ENCODE measurements at regions not wholly inside any gene's neighbourhood (a gene's known extent, or its start where the extent isn't known, plus 50 kb on each side); places are given as distances from the start of the nearest gene placed in this dataset.

DNA sequence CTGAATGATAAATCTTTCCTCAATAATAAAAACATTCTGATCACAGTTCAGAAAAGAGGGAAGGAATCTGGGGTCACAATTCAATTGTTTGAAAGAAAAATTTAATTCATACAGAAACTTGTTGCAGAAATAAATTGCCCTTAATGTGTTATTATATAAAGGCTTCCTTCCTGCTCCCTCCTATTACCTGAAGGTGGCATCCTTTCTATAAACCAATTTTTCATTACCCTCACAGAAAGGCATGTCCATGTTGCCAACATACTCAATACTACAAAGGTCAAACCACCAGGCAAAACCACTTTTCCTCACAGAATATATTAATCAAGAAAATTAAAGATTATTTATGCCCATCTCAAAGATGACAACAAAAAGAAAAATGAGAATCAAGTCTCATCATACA, 194.3 kb upstream of the CT83 start:
- Histone ChIP-seq H3K9me3 (ENCODE audit: control insufficient read depth, low read depth, low read length) (no peaks in the 10 kb centered on the region), H3K79me1 (ENCODE audit: insufficient read depth, low read depth, low read length, poor library complexity, severe bottlenecking) (no peaks in the 10 kb centered on the region), H3K23ac (ENCODE audit: insufficient read length, low read depth, low read length) (no peak overlapping the region), H3K23me2 (ENCODE audit: insufficient read length, low read depth, low read length, poor library complexity, severe bottlenecking) (no peaks in the 10 kb centered on the region), H4K20me1 (ENCODE audit: control insufficient read depth, insufficient read depth, insufficient read length) (no peaks in the 10 kb centered on the region), H3K56ac (ENCODE audit: insufficient read length, low read depth, low read length) (no peak overlapping the region), H2BK120ac (ENCODE audit: low read depth, low read length, poor library complexity, severe bottlenecking) (no peak overlapping the region), H4K5ac (ENCODE audit: insufficient read length, low read depth, low read length) (no peak overlapping the region), H2AFZ (ENCODE audit: low read length) (no peak overlapping the region), H3K14ac (ENCODE audit: insufficient read depth, low read length) (no peak overlapping the region), H3K4ac (ENCODE audit: low read depth, low read length) (no peak overlapping the region), H3K27ac (ENCODE audit: insufficient read length, low read depth, low read length) (no peak overlapping the region), H3T11ph (ENCODE audit: low read length) (no peak overlapping the region), H2BK5ac (ENCODE audit: insufficient read length, low read length) (no peak overlapping the region), H3K9ac (ENCODE audit: extremely low read depth, insufficient read length, low read length) (no peak overlapping the region), H4K91ac (ENCODE audit: insufficient read length, low read depth, low read length) (no peak overlapping the region), H3K27me3 (ENCODE audit: insufficient read depth, low read length) (no peaks in the 10 kb centered on the region), H2BK15ac (ENCODE audit: low read depth, low read length) (no peak overlapping the region), H3K18ac (ENCODE audit: insufficient read length, low read depth, low read length) (no peak overlapping the region), H3K4me2 (ENCODE audit: insufficient read depth, insufficient read length, low read length) (no peak overlapping the region), H2AK5ac (ENCODE audit: insufficient read length, low read length) (no peak overlapping the region), H3K4me1 (ENCODE audit: insufficient read depth, low read length) (no peaks in the 10 kb centered on the region), H4K8ac (replicated peaks; ENCODE audit: insufficient read length, low read depth, low read length) (no peak overlapping the region), H3K79me2 (ENCODE audit: insufficient read depth, low read length) (no peaks in the 10 kb centered on the region), H2BK12ac (ENCODE audit: insufficient read length, low read depth, low read length) (no peak overlapping the region), H2BK20ac (ENCODE audit: low read depth, low read length, poor library complexity, severe bottlenecking) (no peak overlapping the region)
- no peaks in the 10 kb centered on the region for H3K27me3 Mint-ChIP-seq (ENCODE audit: low read depth)
- no peak for DNase-seq
- peaks cover 3 to 7% of the 10 kb centered on the region in 2 experiments; a peak in 3 of 4 replicates for H3K4me1 Mint-ChIP-seq
- H3K9me3 Mint-ChIP-seq: peaks cover 0 to 6% of the 10 kb centered on the region in 2 experiments; a peak in 1 of 5 replicates
- TF ChIP-seq, protein P1, sequence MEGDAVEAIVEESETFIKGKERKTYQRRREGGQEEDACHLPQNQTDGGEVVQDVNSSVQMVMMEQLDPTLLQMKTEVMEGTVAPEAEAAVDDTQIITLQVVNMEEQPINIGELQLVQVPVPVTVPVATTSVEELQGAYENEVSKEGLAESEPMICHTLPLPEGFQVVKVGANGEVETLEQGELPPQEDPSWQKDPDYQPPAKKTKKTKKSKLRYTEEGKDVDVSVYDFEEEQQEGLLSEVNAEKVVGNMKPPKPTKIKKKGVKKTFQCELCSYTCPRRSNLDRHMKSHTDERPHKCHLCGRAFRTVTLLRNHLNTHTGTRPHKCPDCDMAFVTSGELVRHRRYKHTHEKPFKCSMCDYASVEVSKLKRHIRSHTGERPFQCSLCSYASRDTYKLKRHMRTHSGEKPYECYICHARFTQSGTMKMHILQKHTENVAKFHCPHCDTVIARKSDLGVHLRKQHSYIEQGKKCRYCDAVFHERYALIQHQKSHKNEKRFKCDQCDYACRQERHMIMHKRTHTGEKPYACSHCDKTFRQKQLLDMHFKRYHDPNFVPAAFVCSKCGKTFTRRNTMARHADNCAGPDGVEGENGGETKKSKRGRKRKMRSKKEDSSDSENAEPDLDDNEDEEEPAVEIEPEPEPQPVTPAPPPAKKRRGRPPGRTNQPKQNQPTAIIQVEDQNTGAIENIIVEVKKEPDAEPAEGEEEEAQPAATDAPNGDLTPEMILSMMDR (conservative IDR thresholded peaks at IDR 0.05): peak; percentile 44
- H3K27ac Mint-ChIP-seq: no peak overlapping the region
- peaks cover 0 to 13% (median 3%) of the 10 kb centered on the region in 3 experiments; a peak in 2 of 7 replicates for H3K36me3 Mint-ChIP-seq (ENCODE audit: insufficient read depth in 1 of 3, low read depth in 3 of 3)
- H3K4me3 Mint-ChIP-seq: no peak overlapping the region
